Ecto neural progenitor cell (in vitro differentiated cells): ENCODE measurements at regions not wholly inside any gene's neighbourhood (a gene's known extent, or its start where the extent isn't known, plus 50 kb on each side); places are given as distances from the start of the nearest gene placed in this dataset.
"Not testable (repeated sequence)": the region's sequence is repeated elsewhere in the genome, so short reads cannot be mapped to it uniquely, and the experiment has no call there.

ENCODE experiments used
- DNase-seq: peaks from one replicate; pipeline ENCODE4 v3.0.0-alpha.2; 2018; ENCODE audit warnings: low spot score

DNA sequence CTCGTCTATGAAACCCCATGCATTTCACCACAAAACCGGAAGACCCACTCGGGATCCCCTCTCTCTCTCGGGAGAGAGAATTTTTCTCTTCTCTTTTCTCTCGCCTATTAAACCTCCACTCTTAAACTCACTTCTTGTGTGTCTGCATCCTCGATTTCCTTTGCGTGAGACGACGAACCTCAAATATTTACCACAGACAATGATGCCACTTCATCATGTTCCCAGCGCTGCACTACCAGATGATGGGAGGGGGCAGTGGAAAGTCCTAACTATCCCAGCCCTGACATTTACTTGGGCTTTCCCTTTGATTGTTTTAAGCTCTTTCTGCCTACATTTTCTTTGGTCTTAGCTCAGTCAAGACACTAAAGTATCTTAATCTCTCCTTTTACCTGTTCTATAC, 906.7 kb downstream of the GRID1 start:
- DNase-seq: no peak

DNA sequence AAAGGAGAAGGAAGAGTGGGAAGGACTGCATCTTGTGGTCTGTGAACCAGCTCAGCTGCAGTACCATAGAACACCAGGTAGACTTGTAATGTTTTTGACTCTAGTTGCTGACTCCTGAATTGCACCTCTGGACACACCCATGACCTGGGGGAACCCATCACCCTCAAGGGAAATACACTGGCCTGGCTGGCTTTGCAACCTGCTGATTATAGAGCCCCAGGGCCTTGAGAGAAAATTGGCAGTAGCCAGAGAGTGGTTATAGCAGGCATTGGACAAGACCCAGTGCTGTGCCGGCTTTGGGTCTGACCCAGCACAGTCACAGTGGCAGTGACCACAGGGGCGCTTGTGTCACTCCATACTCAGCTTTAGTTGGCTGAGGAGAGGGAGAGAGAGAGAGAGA, 902.3 kb downstream of the GRID1 start:
- DNase-seq: no peak

DNA sequence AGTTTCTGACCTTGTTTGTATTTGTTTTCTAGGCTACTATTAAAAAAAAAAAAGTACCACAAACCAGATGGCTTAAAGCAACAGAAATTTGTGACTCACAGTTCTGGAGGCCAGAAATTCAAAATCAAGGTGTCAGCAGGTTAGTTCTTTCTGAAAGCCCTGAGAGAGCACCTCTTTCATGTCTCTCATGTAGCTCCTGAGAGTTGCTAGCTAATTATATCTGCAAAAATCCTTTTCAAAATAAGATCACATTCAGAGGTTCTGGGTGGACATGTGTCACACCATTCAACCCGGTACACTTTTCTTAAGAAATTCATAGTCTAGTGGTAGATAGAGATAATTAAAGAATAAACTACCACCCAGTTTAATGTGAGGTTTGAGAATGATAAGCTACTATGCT, 888.6 kb downstream of the GRID1 start:
- DNase-seq: no peak

DNA sequence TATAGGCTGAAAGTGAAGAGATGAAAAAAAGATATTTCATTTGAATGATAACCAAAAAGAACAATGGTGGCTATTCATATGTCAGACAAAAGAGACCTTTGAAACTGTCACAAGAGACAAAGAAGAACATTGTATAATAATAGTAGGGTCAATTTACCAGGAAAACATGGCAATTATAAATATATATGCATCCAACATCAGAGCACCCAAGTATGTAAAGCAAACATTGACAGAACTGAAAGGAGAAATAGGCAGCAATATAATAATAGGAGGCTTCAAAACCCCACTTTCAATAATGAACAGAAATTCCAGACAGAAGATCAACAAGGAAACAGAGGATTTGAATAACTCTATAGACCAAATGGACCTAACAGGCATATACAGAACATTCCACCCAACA, 876.2 kb downstream of the GRID1 start:
- DNase-seq: no peak

DNA sequence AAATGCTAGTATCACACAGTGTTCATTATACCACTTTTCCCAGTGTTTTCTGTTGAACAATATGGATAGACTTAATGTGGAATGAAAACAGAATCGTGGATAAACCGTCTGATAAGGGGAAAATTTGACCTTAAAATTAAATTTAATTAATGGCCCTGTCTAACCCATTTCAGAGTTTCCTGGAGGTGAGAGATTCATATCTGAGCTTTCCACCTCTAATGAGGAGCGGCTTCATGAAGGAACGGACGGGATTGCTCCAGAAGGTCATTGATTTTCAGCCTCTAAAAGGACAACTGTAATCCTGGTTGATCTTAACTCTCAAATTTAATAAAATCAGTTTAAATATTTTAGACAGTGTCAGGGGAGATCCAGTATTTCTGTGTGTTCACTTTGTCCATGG, 874.9 kb downstream of the GRID1 start:
- DNase-seq: no peak

DNA sequence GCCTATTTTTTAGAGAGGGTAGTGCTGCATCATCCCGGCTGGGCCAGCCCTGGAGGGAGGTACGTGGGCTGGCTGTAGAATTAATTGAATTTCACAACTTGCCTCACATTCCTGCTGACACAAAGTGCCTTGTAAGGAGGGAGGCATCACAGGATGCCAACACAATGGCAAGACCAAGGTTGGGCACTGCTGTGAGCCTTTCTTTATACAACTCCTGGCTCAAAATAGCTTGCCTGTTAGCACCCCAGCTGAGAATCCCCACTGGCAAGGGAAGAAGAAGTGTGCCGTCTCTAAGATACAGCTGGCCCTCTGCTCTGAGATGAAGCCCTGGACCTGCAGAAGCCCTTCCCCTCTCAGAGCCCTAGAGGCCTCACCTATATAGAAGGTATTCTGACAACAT, 873.9 kb downstream of the GRID1 start:
- no peak for DNase-seq

DNA sequence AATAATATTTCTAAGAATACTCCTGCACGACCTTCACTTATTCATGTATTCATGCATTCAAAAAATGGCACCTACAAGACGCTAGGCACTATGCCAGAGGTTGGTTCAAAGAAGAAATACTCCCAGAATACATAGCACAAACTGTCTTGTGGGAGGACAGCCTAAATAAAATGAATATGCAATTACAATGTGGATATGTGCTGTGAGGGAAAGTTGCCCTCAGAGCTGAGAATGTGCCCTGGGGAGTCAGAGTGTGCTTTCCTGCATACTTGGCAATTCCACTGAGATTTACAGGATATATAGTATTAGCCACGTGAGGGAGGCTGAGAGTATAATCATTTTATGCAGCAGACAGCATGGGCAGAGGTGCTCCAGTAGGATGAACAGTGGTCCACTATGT, 872.9 kb downstream of the GRID1 start:
- no peak for DNase-seq

DNA sequence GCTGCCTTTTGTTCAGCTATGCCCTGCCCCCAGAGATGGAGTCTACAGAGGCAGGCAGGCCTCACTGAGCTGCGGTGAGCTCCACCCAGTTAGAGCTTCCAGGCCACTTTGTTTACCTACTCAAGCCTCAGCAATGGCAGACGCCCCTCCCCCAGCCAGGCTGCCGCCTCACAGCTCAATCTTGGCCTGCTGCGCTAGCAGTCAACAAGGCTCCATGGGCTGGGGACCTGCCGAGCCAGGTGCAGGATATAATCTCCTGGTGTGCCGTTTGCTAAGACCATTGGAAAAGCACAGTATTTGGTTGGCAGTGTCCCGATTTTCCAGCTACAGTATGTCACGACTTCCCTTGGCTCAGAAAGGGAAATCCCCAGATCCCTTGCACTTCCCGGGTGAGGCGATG, 862.0 kb downstream of the GRID1 start:
- not testable (repeated sequence) for DNase-seq

DNA sequence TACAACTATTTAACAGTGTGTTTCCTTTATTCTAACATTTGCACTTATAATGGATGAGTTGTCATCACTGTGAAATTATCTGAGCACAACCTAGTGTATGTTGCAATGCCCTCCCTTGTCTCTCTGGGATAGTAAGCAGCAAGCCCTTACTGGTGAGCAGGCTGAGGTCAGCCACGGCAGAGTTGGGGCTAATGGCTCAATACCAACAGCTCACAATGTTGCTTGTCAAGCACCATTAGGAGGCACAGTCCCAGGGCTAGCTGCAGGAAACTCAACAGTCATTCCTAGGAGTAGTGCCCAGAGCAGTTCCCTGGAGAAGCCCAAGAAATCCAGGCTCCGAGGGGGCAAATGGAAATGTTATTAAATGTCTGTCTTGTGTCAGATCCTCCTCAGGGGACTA, 858.4 kb downstream of the GRID1 start:
- no peak for DNase-seq

DNA sequence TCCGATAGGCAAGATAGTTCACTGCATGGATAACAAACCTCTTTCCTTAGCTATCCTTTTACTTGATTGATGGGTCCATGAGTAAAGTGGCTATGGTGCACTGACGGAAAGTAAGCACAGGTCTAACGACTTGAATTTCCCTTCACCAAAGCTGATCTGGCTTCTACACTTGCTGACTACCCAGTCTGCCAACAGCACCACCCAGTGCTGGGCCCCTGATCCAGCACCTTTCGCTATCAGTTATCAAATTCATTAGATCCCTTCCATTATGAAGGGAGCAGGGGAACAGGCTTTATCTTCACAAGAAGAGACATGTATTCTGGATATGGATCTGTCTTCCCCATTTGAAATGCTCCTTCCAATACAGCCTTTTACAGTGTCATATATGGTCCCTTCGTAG, 855.9 kb downstream of the GRID1 start:
- no peak for DNase-seq

DNA sequence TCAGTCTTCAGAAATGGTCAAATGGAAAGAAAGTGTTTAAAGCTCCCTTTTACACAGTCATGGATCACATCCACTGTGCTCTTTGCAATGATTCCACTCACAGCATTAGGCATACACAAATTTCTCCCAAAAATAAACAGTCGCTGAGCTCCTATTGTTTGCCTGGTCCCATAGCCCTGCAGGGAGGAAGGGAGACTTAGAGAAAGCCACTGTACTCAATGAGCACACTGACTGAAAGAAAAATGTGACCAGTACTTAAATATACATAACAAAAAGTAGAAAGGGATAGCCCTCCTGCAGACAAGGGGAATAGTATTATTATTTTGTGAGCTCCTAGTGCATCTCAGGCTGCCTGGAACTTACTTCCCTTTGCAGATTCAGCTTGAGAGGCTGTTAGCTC, 853.2 kb downstream of the GRID1 start:
- DNase-seq: no peak

DNA sequence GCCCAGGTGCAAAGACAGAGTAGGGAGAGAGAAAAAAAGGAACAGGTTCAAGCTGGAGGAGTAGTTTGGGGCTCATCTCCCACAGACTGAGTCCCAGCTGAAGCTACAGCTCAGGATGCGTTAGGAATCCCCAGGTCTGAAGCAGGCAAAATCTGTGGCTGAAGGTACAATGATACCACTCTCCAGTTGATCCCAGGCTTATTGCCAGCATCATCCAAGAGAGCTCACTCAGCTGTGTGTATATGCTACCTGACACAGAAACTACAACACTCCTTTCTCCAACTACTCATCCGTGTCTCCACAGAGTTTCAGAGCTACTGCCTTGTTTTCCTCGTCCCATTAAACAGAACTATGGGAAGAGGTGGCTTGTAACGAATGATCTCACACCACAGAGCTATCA, 851.3 kb downstream of the GRID1 start:
- no peak for DNase-seq

DNA sequence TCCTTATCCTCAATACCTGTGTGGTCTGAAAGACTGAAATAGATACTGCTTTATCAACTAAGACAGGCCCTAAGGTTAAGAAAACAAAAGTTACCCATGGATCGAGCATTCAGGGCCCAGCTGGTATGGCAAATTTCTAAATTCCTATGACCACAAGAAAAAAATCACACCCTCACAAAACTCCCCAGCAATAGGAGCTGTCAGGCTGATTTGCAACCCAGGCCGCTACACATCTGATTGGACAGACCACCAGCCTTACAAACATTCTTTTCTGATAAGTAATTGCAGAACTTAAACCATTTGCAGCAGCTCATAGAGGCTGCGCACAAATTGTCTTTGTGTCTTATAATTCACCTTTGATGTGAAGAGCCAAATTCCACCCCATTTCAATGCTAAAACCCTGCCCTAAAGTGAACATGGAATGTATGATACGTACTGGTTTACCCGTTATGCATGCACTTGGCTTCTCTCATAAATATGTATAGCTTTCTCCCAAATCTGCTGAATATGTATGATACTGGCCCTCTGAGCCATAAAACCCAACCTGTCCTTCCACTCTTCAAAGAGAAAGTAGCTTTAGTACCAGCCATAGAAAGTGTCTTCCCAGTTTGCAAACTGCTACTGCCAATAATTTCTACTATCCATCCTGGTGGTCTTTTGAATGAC, 842.5 kb downstream of the GRID1 start:
- no peak for DNase-seq

DNA sequence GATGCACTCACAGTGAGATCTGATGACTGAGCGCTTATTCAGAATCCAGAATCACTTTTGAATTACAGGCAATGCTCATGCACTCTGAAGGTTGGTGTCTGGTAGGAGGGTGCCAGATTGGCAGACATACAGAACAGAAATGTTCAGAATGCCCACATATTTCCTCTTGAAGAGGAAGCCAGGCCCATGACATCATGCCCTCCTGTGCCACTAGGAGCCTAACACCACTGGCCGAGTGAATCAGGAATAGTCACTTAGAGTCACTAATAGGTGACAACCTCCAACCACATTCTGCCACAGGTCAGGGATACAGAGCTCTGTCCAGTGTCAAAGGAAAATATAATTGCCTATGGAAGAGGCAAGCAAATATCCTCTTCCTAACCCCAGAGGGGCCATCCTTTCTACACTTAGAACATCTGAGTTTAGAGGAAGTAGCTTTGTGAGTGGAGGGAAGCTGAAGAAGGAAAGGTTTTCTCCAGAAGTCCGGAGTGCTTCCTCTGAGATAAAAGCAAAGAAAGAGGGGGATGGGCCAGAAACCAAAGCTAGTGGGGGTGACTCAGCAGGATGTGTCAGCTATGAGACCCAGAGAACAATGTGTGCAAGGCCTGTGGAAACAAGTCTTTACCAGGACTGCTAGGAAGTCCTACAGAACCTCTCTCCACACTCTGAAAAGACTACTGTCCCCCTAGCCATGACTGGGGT, 838.8 kb downstream of the GRID1 start:
- DNase-seq: no peak

DNA sequence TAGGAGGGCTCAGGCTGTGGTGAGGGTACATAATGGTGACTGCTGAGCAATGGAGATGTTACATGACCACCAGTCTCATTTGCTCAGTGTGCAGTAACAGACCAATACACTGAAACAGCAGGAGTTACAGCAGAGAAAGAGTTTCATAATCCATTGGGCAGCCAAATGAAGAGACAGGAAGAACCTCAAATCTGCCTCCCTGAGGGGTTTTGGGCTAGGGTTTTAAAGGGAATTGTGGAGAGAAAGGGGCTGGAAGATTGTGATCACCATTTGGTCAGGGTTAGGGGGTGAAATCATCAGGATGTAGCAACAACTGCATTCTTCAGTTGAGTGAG, 838.3 kb downstream of the GRID1 start:
- DNase-seq: no peak

DNA sequence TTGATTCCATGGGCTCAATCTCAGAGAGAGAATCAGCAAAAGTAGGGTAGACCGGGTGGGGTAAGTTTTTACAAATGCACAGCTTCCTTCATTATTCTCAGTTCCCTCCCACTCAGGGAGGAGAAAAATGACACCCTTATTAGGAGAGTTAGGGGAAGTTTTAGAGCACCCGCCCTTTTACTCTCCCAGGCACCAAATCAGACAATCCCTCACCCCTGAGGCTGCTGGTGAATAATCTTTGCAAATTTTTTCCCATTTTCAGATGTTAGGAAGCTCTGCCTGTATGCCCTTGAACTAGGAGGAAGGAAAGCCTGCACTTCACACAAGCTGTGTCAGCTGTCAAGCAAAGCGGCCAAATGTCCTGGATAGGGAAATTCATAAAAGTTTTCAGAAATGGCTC, 834.9 kb downstream of the GRID1 start:
- DNase-seq: no peak

DNA sequence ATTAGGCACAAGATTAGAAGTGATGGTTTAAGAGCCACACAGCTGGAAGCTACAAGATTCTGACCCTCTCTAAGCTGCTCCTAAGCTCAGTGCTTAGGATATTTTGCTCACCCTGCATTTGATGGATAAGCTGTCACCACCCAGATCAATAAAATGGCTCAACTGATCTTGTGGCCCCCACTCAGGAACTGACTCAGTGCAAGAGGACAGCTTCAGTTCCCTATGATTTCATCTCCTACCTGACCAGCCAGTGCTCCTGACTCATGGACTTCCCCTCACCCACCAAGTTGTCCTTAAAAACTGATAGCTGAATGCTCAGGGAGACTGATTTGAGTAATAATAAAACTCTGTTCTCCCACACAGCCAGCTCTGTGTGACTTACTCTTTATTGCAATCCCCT, 833.8 kb downstream of the GRID1 start:
- DNase-seq: no peak

DNA sequence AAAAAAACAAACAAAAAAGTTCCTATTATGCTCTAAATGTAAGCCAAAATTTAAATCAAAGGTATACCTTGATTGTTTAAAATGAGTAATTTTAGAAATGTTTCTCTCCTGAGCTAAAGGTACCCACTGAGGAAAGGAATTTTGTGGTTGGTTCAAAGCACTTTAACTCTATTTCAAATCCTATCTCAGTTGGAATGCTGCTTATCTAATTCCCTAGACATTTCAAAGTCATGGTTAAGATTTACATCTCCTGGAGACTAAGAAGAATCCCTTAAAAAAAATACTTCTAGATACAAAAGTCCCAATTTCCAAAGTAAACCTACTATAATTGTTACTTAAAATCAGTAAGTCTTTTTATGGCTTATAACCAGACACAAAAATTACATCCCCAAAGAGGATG, 830.7 kb downstream of the GRID1 start:
- no peak for DNase-seq

DNA sequence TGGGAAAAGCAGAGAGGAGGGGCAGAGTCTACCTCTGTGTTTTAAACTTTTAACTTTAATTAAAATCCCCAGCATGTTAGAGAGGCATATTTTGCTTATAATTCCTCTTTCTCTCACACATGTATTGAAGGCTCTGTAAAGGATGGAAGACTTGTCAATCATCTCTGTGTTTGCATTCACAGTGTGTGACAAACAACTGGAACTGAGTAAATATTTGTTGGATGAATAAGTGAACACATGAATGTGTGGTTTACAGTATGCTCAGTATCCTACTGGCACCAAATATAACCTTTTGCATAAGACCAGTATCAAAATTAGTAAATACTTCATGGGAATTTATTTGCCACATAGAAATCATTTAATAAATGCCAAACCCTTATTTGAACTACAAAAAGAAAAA, 829.0 kb downstream of the GRID1 start:
- no peak for DNase-seq

DNA sequence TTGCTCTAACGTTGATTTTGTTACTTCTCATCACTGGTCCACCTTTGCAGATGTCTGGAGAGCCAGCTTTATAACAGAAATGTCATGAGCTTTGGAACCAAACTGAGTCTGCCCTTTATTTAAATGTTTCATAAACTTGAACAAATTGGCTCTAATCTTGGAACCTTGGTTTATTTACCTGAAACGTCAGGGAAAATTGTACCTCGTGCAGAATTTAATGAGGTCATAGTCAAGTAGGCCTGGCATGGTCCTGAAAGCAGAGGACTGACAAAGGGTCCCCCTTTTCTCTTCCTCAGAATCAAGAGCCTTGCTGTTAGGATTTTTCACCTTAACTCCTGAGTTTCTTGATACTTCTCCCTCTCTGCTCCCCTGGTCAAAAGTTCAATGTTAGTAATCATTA, 828.0 kb downstream of the GRID1 start:
- no peak for DNase-seq

DNA sequence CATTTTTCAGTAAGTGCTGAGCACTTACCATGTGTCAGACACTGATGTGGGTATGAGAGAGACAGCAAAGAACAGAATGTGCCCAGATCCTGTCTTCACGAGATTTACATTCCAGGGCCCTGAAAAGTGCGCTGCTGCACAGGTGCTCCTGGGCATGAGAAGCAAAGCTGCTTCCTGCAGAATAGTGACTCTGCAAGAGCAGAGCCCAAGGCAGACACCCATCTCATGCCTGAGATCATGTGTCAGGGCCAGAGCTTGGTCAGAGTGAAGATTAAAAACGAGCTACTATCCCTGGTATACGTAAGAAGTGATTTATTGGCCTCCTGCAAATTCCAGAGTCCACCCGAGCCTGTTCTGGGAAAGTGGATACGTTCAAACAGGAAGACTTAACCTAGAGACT, 824.4 kb downstream of the GRID1 start:
- no peak for DNase-seq

DNA sequence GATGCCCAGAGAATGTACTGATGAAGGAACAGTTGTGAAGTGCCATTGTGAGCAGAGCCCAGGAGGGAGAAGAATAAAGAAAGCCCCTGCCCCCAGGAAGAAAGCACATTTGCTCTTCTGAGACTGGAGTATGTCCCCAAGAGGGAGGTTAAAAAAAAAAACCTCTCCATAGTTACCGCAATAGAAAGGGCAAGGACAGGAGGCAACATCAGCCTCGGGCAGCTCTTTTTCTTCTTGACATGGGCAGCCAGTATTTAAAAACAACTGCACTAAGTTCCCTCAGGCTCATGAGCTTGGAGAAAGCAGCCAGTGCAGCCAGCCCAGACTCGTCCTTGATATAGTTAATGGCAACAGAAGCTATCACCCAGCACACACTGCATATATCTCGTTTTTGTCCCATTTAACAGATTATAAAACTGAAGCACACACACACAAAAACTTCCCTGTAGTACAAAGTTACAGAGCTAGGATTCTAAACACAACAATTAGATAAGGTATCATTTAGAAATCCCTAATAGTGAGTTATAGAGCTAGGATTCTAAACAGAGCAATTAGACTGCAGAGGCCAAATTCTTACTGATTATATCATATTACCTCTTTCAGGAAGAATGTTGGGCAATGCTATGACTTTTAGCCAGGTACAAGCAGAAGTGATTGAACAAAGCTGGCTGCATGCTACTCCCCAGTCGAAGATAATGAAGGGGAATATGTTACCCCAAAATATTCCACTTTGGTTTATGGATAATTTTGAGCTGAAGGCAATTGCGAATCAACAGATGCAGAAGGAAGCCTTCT, 823.5 kb downstream of the GRID1 start:
- no peak for DNase-seq

DNA sequence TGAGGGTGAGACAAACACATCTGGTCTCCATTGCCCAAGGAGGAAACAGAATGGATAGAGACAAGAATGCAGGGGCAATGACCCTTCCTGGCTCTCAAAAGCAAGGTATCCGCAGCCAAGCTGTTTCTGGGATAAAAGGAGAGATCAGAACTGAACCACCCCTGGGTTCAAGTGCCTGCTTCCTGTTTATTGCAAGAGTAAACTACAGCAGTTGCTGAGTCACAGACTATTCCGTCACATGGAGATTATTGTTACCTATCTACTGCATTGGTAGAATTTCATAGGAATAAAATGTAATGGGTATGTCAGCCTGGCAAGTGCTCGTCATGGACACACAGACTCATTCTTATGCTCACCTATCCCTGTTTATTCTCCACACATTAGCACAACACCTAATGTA, 821.6 kb downstream of the GRID1 start:
- no peak for DNase-seq

DNA sequence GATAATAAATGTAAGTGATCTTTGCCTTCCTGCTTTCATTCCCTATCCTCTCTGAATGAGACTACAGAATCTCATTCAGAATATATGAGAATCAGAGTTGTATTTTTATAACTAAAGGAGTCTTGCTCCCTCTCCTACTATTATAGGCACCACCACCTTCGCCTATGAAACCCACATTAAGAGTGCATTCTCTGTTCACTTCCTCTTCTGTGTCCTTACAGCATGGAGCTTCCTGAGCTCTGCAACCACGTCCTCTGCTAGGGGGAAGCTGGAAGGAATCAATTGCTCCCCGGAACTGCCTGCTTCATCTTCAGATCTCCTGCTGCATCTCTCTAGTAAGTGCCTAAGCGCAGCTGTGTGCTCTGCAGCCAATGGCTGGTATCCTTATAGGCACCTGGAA, 820.7 kb downstream of the GRID1 start:
- DNase-seq: no peak
